Activated CD8-positive, alpha-beta memory T cell treated with anti-CD3 and anti-CD28 coated beads, Interleukin-2, amount 50 U/mL, for 1 hour (primary cell): ENCODE measurements at regions not wholly inside any gene's neighbourhood (a gene's known extent, or its start where the extent isn't known, plus 50 kb on each side); places are given as distances from the start of the nearest gene placed in this dataset.
A peak's percentile ranks its signal among the peaks of the same experiment; 100 is the strongest.

Experiments used
- DNase-seq: peaks from one replicate; pipeline ENCODE4 v3.0.0-alpha.2; 2020; ENCODE audit errors: extremely low read depth

DNA sequence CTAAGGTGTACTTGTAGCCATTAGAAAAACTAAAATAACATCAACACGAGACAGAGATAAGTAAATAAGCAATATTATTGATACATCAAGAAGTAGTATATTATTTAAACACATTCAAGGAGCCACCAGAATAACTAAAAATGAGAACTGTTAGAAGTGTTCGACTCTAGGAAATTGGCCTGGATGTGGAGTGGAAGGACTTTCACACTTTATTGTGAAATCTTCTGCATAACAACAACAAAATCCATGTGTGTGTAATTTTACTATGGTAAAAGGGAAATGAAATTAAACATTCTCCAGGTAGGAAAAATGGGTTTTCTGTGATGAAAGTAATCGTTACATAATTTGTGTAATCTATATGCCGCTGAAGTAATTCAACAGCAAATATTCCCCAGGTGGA, 96.3 kb upstream of the RNF152 start:
- DNase-seq: no peak

DNA sequence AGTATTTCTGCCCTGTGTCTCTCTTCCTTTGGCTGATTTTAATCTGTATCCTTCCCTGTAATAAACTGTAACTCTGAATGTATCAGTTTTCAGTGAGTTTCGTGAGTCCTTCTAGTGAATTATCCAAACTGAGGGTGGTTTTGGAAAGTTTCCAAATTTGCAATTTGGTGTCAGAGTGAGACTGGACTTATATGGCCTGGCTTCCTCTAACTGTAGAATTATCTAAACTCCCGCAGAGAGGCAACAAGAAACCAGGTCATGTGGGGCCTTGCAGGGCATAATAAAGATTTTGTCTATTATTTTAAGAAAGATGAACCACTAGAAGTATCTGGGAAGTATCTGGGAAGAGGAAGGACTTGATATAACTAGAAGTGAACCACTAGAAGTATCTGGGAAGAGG, 95.3 kb upstream of the RNF152 start:
- DNase-seq: no peak

GRCh38 chr18:61985681-61986080, 92.9 kb upstream of the RNF152 start:
- DNase-seq: no peak

- no peak for DNase-seq
These were observed 91.5 kb upstream of the RNF152 start for GRCh38 chr18:61984349-61984748.

GRCh38 chr18:61982475-61982874, 89.7 kb upstream of the RNF152 start:
- DNase-seq: no peak

- DNase-seq: no peak
These were observed 87.5 kb upstream of the RNF152 start for GRCh38 chr18:61980355-61980754.

- peak; percentile 4 for DNase-seq
These were observed 82.9 kb upstream of the RNF152 start for GRCh38 chr18:61975526-61976326.

DNA sequence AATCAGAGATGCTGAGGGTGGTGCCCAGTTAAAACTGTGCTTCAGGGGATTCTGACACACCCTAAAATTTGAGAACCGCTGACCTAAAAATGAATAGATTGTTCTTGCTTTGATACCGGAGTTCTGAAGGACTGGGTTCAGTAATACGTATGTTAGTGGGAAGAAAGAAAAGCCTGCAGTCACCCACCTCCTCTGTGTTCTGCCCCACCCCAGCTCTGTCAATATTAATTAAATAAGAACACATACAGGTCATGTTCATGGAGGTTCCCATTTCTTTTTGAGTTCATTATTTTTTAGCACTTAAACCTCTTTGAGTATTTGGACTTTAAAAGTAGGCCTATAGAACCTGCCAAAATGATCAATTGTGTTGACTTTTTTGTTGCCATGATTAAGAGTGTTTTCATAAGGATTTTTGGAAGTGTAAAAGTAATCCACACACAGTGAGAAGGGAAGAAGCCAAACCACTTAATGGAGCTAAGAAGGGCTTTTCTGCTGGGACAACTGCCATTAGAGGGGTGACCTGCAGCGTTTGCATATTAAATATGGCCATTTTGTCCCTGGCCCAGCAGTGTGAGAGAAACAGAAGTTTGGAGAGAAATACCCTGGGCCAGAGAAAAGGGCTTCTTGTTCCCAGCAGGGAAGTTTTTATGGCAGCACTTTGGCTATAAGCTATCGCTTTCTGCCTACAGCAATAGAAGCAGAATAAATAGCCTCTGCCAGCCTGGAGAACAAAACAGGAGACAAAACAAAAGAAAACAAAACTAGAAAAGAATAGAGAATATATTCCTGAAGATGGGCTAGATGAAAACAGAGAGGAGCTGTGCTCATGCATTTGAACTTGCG, 80.7 kb upstream of the RNF152 start:
- no peak for DNase-seq

DNA sequence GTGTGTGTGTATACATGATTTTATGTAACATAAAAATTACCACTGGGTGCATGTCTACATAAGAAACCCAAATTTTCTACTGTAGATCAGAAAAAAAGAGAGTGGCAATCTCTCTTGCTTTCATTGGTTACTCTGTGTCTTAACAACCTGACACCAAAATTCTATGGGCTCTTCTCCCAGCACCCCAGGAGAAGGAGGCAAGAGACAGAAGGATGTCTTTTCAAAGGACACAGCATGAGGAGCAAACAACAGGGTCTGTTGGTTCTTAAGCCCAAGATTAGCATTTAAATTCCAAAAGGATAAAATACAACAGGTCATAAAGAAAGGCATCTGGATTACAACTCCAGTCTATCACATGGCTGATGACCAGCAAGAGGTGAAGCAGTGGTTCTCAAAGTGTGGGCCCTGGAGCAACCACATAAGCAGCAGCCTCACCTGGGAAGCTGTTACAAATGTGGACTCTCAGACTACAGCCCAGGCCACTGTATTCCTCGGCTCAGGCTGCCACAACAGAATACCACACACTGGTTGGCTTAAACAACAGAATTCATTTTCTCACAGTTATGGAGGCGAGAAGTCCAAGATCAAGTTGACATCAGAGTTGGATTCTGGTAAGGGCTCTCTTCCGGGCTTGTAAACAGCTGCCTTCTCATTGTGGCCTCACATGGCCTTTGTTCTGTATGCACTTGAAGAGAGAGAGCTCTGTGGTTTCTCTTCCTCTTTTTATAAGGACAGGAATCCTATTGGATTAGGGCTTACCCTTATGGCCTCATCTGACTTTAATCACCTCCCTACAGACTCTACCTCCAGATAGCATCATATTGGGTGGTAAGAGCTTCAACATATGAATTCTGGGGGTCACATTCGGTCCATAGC, 79.8 kb upstream of the RNF152 start:
- no peak for DNase-seq

GRCh38 chr18:61967252-61967891, 74.6 kb upstream of the RNF152 start:
- DNase-seq: no peak

- DNase-seq: no peak
These were observed 72.5 kb upstream of the RNF152 start for GRCh38 chr18:61965311-61965710.

- DNase-seq: no peak
These were observed 71.8 kb upstream of the RNF152 start for GRCh38 chr18:61964616-61965015.

DNA sequence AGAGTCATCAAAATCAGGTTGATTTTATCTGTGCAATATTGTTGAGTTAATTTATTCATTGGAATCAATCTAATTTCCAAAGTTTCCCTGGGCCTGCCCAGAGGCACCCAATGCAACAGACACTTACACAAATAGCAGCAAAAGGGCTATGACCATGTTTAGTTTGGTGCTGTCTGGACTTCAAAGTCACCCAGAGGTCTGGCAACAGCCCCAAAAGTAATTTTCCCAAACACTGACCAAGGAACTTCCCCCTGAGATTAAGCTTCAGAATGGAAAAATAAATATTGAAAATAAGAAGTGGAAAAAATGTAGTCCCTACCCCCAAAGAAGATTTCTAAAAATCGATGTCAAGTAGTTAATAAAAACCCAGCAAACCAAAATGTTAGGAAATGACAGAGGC, 70.9 kb upstream of the RNF152 start:
- DNase-seq: no peak

DNA sequence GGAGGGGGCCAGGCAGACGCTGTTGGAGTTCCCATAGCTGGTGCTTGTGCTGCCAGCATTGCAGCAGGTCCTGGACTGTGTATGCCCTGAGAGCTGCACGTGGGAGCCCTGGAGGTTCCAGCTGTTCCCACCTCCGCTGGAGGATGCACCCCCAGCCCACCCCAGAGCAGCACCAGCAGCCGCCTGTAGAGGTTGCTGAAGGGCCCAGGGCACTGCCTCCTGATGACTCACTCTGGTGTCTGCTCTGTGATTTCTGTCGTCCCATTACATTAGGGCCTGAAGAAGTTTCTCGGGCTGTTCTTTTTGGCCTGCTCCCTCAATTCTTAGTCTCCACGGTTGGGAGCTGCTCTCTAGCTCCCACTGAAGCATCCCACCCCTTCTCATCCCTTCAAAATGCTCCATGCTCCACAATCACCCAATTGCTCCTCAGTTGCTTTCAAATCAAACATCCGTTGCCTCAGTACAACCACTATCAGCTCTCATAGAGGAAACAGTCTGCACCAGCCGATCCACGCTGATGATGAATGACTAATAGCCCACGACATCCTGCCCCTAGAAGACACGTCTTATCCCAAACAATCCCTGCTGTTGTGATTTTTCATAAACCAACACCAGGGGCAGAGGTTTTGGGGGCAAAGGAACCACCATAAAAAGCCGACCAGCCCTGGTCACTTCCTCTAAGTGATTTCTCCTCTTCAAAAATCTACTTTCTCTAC, 65.2 kb upstream of the RNF152 start:
- no peak for DNase-seq

- DNase-seq: no peak
These were observed 62.8 kb upstream of the RNF152 start for GRCh38 chr18:61955644-61956043.

GRCh38 chr18:61954096-61954746, 61.4 kb upstream of the RNF152 start:
- DNase-seq: no peak

- no peak for DNase-seq
These were observed 60.8 kb upstream of the RNF152 start for GRCh38 chr18:61953641-61954040.

- no peak for DNase-seq
These were observed 60.4 kb upstream of the RNF152 start for GRCh38 chr18:61953161-61953560.

GRCh38 chr18:61951396-61951795, 58.6 kb upstream of the RNF152 start:
- DNase-seq: no peak

GRCh38 chr18:61950371-61950770, 57.6 kb upstream of the RNF152 start:
- no peak for DNase-seq
